Retinal pigment epithelial cell (primary cell): ENCODE measurements at regions not wholly inside any gene's neighbourhood (a gene's known extent, or its start where the extent isn't known, plus 50 kb on each side); places are given as distances from the start of the nearest gene placed in this dataset.

Experiments
- DNase-seq: peaks from one replicate; pipeline ENCODE4 v3.0.0-alpha.2; 2010; ENCODE audit warnings: low read depth
- H3K4me3 ChIP-seq: 2 replicates; pipeline ENCODE4 v1.5.1; 2011; ENCODE audit warnings: mild to moderate bottlenecking, low read length, control low read depth, moderate library complexity
- CTCF ChIP-seq: conservative IDR thresholded peaks from 2 replicates; pipeline ENCODE4 v1.5.1; 2011; ENCODE audit warnings: low read depth, low read length, control low read depth, inconsistent platforms

GRCh38 chr3:101043687-101044078, 50.5 kb upstream of the ABI3BP start:
- H3K4me3 ChIP-seq = no peak overlapping the region
- DNase-seq = peak; percentile 51
- TF ChIP-seq CTCF = no peak

- TF ChIP-seq CTCF = no peak
- H3K4me3 ChIP-seq = no peak overlapping the region
- DNase-seq = peak; percentile 55
These were observed 49.9 kb upstream of the ABI3BP start for GRCh38 chr3:101042996-101043686.
